IMR-90 (cell line): ENCODE measurements at regions not wholly inside any gene's neighbourhood (a gene's known extent, or its start where the extent isn't known, plus 50 kb on each side); places are given as distances from the start of the nearest gene placed in this dataset.

Source experiments
- ATAC-seq: fragments of 200-7000 bp; cut with Tn5 transposase; 2 replicates; pipeline ENCODE4 v1.9.1; 2020; ENCODE audit warnings: low read depth, mild to moderate bottlenecking, moderate library complexity
- BruUV-seq: library from RNA; stranded (reverse); fragments of 400-500 nt; replicated peaks from 2 replicates; lab custom pipeline; 2021; lab: Mats Ljungman, UMichigan
- CTCF ChIA-PET: fragments of 300-600 bp; formaldehyde crosslinking; extraction: SDS; loops from one replicate; lab custom pipeline; 2021; ENCODE audit warnings: antibody characterized with exemption; lab: Yijun Ruan, JAX
- POLR2A ChIA-PET: fragments of 300-600 bp; sonication (Branson Sonifier 250); formaldehyde crosslinking; loops from one replicate; lab custom pipeline; 2022; ENCODE audit warnings: antibody characterized with exemption; ENCODE audit not compliant: unreplicated experiment; lab: Charles Lee
- DNase-seq: peaks from one replicate; pipeline ENCODE4 v3.0.0; 2013
- H2AFZ ChIP-seq: replicated peaks from 2 replicates; pipeline ENCODE3; 2013; ENCODE audit warnings: low read length, mild to moderate bottlenecking; ENCODE audit not compliant: poor library complexity
- H2AK5ac ChIP-seq: 2 replicates; pipeline ENCODE4 v1.6.1; 2013; ENCODE audit warnings: low read depth, low read length, inconsistent platforms
- H2AK9ac ChIP-seq: replicated peaks from 2 replicates; pipeline ENCODE3; 2013; ENCODE audit warnings: mild to moderate bottlenecking, low read depth, low read length, moderate library complexity; ENCODE audit not compliant: poor library complexity
- H2BK120ac ChIP-seq: 2 replicates; pipeline ENCODE4 v1.6.1; 2013; ENCODE audit warnings: low read depth, low read length, inconsistent platforms
- H2BK15ac ChIP-seq: 3 replicates; pipeline ENCODE4 v1.6.1; 2013; ENCODE audit warnings: low read depth, low read length, inconsistent platforms
- H2BK20ac ChIP-seq: 2 replicates; pipeline ENCODE4 v1.6.1; 2013; ENCODE audit warnings: low read depth, mild to moderate bottlenecking, inconsistent platforms, low read length, moderate library complexity
- H2BK5ac ChIP-seq: 2 replicates; pipeline ENCODE4 v1.6.1; 2013; ENCODE audit warnings: mild to moderate bottlenecking, low read depth, low read length, inconsistent platforms; ENCODE audit not compliant: poor library complexity, severe bottlenecking
- H3K14ac ChIP-seq: replicated peaks from 2 replicates; pipeline ENCODE4 v1.6.1; 2013; ENCODE audit warnings: low read depth, low read length, inconsistent platforms
- H3K18ac ChIP-seq: 2 replicates; pipeline ENCODE4 v1.6.1; 2013; ENCODE audit warnings: low read depth, low read length, control low read depth
- H3K23ac ChIP-seq: 2 replicates; pipeline ENCODE4 v1.6.1; 2013; ENCODE audit warnings: low read depth, low read length, inconsistent platforms
- H3K27ac ChIP-seq: 2 replicates; pipeline ENCODE4 v1.5.1; 2013; ENCODE audit warnings: mild to moderate bottlenecking, control low read depth, low read length; ENCODE audit not compliant: insufficient read depth
- H3K27me3 ChIP-seq: 2 replicates; pipeline ENCODE4 v1.6.1; 2013; ENCODE audit warnings: low read length; ENCODE audit not compliant: control insufficient read depth, insufficient read depth
- H3K36me3 ChIP-seq: 2 replicates; pipeline ENCODE4 v1.6.1; 2013; ENCODE audit warnings: low read length, mixed read lengths; ENCODE audit not compliant: control insufficient read depth, insufficient read depth
- H3K4ac ChIP-seq: 2 replicates; pipeline ENCODE4 v1.6.1; 2013; ENCODE audit warnings: low read depth, low read length, inconsistent platforms
- H3K4me1 ChIP-seq: 2 replicates; pipeline ENCODE4 v1.6.1; 2013; ENCODE audit warnings: low read length, mixed read lengths; ENCODE audit not compliant: control insufficient read depth, insufficient read depth
- H3K4me2 ChIP-seq: 2 replicates; pipeline ENCODE4 v1.6.1; 2013; ENCODE audit warnings: low read depth, mild to moderate bottlenecking, control low read depth, low read length, moderate library complexity
- H3K4me3 ChIP-seq: 2 replicates; pipeline ENCODE4 v1.5.1; 2013; ENCODE audit warnings: low read depth, mild to moderate bottlenecking, control low read depth, low read length, moderate library complexity; ENCODE audit not compliant: insufficient read depth
- H3K56ac ChIP-seq: 2 replicates; pipeline ENCODE4 v1.6.1; 2013; ENCODE audit warnings: low read length, inconsistent platforms; ENCODE audit not compliant: insufficient read depth; ENCODE audit errors: extremely low read depth
- H3K79me1 ChIP-seq, 2 experiments: 2 replicates each; pipeline ENCODE4 v1.6.1; 2013; ENCODE audit warnings: low read length in 2 of 2, inconsistent platforms in 1 of 2, low read depth in 1 of 2
- H3K9ac ChIP-seq: 2 replicates; pipeline ENCODE4 v1.6.1; 2013; ENCODE audit warnings: low read depth, low read length, control low read depth
- H3K9me1 ChIP-seq: 2 replicates; pipeline ENCODE4 v1.6.1; 2013; ENCODE audit warnings: low read length, inconsistent platforms; ENCODE audit not compliant: insufficient read depth
- H3K9me3 ChIP-seq: 2 replicates; pipeline ENCODE4 v1.6.1; 2013; ENCODE audit warnings: low read length; ENCODE audit not compliant: control insufficient read depth, insufficient read depth
- H4K20me1 ChIP-seq: 2 replicates; pipeline ENCODE4 v1.6.1; 2013; ENCODE audit warnings: low read length, inconsistent platforms; ENCODE audit not compliant: insufficient read depth
- H4K5ac ChIP-seq: 2 replicates; pipeline ENCODE4 v1.6.1; 2013; ENCODE audit warnings: mild to moderate bottlenecking, low read depth, low read length, control low read depth
- H4K8ac ChIP-seq, 2 experiments: 2 replicates each; pipeline ENCODE4 v1.6.1; 2013; ENCODE audit warnings: low read depth in 2 of 2, low read length in 2 of 2, control low read depth in 1 of 2, inconsistent platforms in 1 of 2
- H4K91ac ChIP-seq: 2 replicates; pipeline ENCODE4 v1.6.1; 2013; ENCODE audit warnings: low read depth, low read length, inconsistent platforms; ENCODE audit not compliant: insufficient read depth
- BHLHE40 ChIP-seq: fragments of 150-350 bp; IDR thresholded peaks from 2 replicates; pipeline ENCODE4 v1.6.1; 2016; ENCODE audit warnings: mild to moderate bottlenecking, low read depth, low read length
- CHD1 ChIP-seq: IDR thresholded peaks from 2 replicates; pipeline ENCODE4 v1.6.1; 2012; ENCODE audit warnings: low read depth, low read length, improper control_type of control experiment
- MXI1 ChIP-seq: IDR thresholded peaks from 2 replicates; pipeline ENCODE4 v1.6.1; 2012; ENCODE audit warnings: low read depth, mild to moderate bottlenecking, low read length, moderate library complexity, borderline replicate concordance
- NFE2L2 ChIP-seq: fragments of 150-350 bp; IDR thresholded peaks from 2 replicates; pipeline ENCODE4 v1.6.1; 2016; ENCODE audit warnings: low read depth, mild to moderate bottlenecking, low read length
- POLR2A ChIP-seq: IDR thresholded peaks from 2 replicates; pipeline ENCODE4 v1.6.1; 2012; ENCODE audit warnings: mild to moderate bottlenecking, low read depth, low read length
- RCOR1 ChIP-seq: IDR thresholded peaks from 2 replicates; pipeline ENCODE4 v1.6.1; 2012; ENCODE audit warnings: mild to moderate bottlenecking, low read length, improper control_type of control experiment; ENCODE audit not compliant: insufficient replicate concordance
- SMC3 ChIP-seq: fragments of 150-350 bp; IDR thresholded peaks from 2 replicates; pipeline ENCODE4 v1.6.1; 2016; ENCODE audit warnings: low read depth, mild to moderate bottlenecking, antibody characterized with exemption, low read length, moderate library complexity
- WGBS, 2 experiments: methylation state at CpG; one replicate each; pipeline versions ENCODE4 v1.1.5 to v1.1.7; 2013; ENCODE audit warnings: missing lambda C conversion rate in 2 of 2; ENCODE audit not compliant: insufficient read length in 1 of 2; ENCODE audit errors: extremely low coverage in 2 of 2; 5-methylcytosine and 5-hydroxymethylcytosine counted together
- dilution Hi-C: fragments of 300-500 bp; cut with HindIII; formaldehyde crosslinking; loops from one replicate; pipeline ENCODE4 v1.14.3; 2018; ENCODE audit warnings: low sequenced_read_pairs; ENCODE audit not compliant: unreplicated experiment
- in situ Hi-C: fragments of 300-500 bp; cut with MboI; formaldehyde crosslinking; loops from 3 replicates; pipeline ENCODE4 v1.14.3; 2019; ENCODE audit warnings: low sequenced_read_pairs, inconsistent platforms, mixed read lengths
- intact Hi-C: fragments of 100-400 bp; cut with micrococcal nuclease; formaldehyde crosslinking; loops from 2 replicates; pipeline ENCODE4 v1.10.0; 2022
- TF ChIP-seq, protein P1 (sequence below): fragments of 150-350 bp; IDR thresholded peaks from 2 replicates; pipeline ENCODE4 v1.6.1; 2016; ENCODE audit warnings: low read depth, mild to moderate bottlenecking, low read length, moderate library complexity, borderline replicate concordance

- H3K14ac ChIP-seq = no peak overlapping the region
- H3K9me3 ChIP-seq = no peaks in the 10 kb centered on the region
- H3K27me3 ChIP-seq = peaks cover 4% of the 10 kb centered on the region; the same call in 1 of the 2 replicates
- H2AK5ac ChIP-seq = no peak overlapping the region
- no peak overlapping the region for H4K91ac ChIP-seq
- no peak overlapping the region for H3K4ac ChIP-seq
- no peak overlapping the region for H2BK15ac ChIP-seq
- no peak overlapping the region for H2AK9ac ChIP-seq
- ChIA-PET POLR2A (no interaction called here), CTCF (interaction anchor here (0.6 kb wide), 1 partner anchor 802 kb away, joined by 5 read pairs; no protein-coding TSS in a partner anchor)
- no peak overlapping the region for H2BK120ac ChIP-seq
- H3K79me1 ChIP-seq = no peaks in the 10 kb centered on the region
- H2BK20ac ChIP-seq = no peak overlapping the region
- in situ Hi-C loops (no loop called here), dilution Hi-C loops (no loop called here), intact Hi-C loops (no loop called here)
- no peak overlapping the region for H4K8ac ChIP-seq
- H3K4me3 ChIP-seq = no peak overlapping the region
- H3K36me3 ChIP-seq = no peaks in the 10 kb centered on the region
- no peak overlapping the region for H3K4me2 ChIP-seq
- TF ChIP-seq, protein P1, sequence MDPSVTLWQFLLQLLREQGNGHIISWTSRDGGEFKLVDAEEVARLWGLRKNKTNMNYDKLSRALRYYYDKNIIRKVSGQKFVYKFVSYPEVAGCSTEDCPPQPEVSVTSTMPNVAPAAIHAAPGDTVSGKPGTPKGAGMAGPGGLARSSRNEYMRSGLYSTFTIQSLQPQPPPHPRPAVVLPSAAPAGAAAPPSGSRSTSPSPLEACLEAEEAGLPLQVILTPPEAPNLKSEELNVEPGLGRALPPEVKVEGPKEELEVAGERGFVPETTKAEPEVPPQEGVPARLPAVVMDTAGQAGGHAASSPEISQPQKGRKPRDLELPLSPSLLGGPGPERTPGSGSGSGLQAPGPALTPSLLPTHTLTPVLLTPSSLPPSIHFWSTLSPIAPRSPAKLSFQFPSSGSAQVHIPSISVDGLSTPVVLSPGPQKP = no peak
- TF ChIP-seq NFE2L2 = no peak
- TF ChIP-seq SMC3 = no peak
- TF ChIP-seq CHD1 = no peak
- no peak for TF ChIP-seq MXI1
- TF ChIP-seq POLR2A = no peak
- no peak for TF ChIP-seq BHLHE40
- TF ChIP-seq RCOR1 = no peak
- H2BK5ac ChIP-seq = no peak overlapping the region
- DNase-seq = no peak
- H3K23ac ChIP-seq = no peak overlapping the region
- no peaks in the 10 kb centered on the region for H4K20me1 ChIP-seq
- no peak overlapping the region for H3K56ac ChIP-seq
- H3K18ac ChIP-seq = no peak overlapping the region
- BruUV-seq = no TSS peak
- H3K9me1 ChIP-seq = no peaks in the 10 kb centered on the region
- no peak overlapping the region for H3K27ac ChIP-seq
- H3K4me1 ChIP-seq = no peaks in the 10 kb centered on the region
- WGBS, 2 experiments = no CpG with 5 or more reads among the region's 5 CpGs
- H2AFZ ChIP-seq = no peak overlapping the region
- H4K5ac ChIP-seq = no peak overlapping the region
- no peak for ATAC-seq
- H3K9ac ChIP-seq = no peak overlapping the region
These were observed 464.5 kb downstream of the MTRR start for GRCh38 chr5:8333485-8333884.
